Panc1 (cell line): ENCODE measurements at regions not wholly inside any gene's neighbourhood (a gene's known extent, or its start where the extent isn't known, plus 50 kb on each side); places are given as distances from the start of the nearest gene placed in this dataset.

Experiments used
- CTCF ChIP-seq: fragments of 450-650 bp; IDR thresholded peaks from 2 replicates; pipeline ENCODE4 v1.5.1; 2017; ENCODE audit warnings: mild to moderate bottlenecking
- POLR2AphosphoS5 ChIP-seq: IDR thresholded peaks from 2 replicates; pipeline ENCODE4 v1.6.1; 2012; ENCODE audit warnings: mild to moderate bottlenecking, low read depth, low read length, moderate library complexity
- REST ChIP-seq, 2 experiments: IDR thresholded peaks; 2 replicates each; pipeline ENCODE4 v1.6.1; 2011 to 2012; ENCODE audit warnings: low read depth in 2 of 2, control low read depth in 1 of 2, low read length in 1 of 2, mild to moderate bottlenecking in 1 of 2, moderate library complexity in 1 of 2; ENCODE audit not compliant: insufficient read depth in 1 of 2
- SIN3A ChIP-seq: IDR thresholded peaks from 2 replicates; pipeline ENCODE4 v1.6.1; 2012; ENCODE audit warnings: low read depth, mild to moderate bottlenecking, low read length, moderate library complexity, borderline replicate concordance; ENCODE audit not compliant: insufficient read depth
- TCF7L2 ChIP-seq: IDR thresholded peaks from 2 replicates; pipeline ENCODE4 v1.6.1; 2011; ENCODE audit warnings: mild to moderate bottlenecking, low read depth, low read length, inconsistent platforms

- no peak for TF ChIP-seq CTCF
- TF ChIP-seq REST (IDR thresholded peaks at IDR 0.05; ENCODE audit: insufficient read depth in 1 of 2, low read depth in 2 of 2, low read length in 1 of 2): no peak
- no peak for TF ChIP-seq POLR2AphosphoS5
- no peak for TF ChIP-seq SIN3A
- no peak for TF ChIP-seq TCF7L2
Observed at GRCh38 chr6:156464100-156464878, 312.9 kb upstream of the ARID1B start.
